ENCODE measurements at regions not wholly inside any gene's neighbourhood (a gene's known extent, or its start where the extent isn't known, plus 50 kb on each side); places are given as distances from the start of the nearest gene placed in this dataset.
"Not testable (repeated sequence)": the region's sequence is repeated elsewhere in the genome, so short reads cannot be mapped to it uniquely, and the experiment has no call there.

DNA sequence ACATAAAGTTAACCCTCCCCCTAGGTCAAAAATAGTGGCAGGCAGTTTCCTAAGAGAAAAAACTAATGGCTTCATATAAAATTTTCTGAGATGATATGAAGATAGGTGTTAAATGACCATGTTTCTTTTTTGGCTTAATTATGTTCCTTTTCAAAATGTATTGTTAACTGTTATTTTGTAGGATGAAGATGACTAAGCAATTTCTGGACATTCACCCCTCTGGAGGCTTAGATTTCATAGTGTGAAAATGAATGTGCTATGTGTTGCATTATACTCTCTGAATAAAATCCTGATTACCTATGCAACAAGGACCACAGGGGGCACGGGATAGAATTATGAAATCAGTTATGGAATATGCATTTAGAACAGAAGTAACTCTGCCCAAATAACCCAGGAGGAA is 233.5 kb downstream of the MRPS30 start:
- DNase-seq (ENCODE audit: low read depth in 2 of 3, low spot score in 1 of 3), result no peak

DNA sequence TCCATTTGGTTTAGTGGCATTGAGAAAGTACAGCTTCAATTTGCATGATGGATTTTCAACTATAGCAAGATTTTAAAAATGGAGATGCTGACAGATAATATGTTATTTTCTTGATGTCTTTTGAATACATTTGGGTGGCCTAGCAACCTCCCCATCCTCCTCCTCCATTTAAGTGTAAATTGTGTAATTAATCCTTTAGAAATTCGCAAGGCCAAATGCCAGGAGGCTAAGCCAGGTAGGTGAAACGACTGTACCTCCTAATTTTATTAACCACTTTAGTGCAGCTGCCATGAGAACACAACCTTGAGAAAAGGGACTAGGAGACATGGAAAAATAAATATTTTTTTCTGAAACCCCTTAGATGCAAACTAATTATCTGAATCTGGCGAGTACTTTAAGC is 248.8 kb downstream of the MRPS30 start:
- DNase-seq (ENCODE audit: low read depth in 2 of 3, low spot score in 1 of 3), result no peak

DNA sequence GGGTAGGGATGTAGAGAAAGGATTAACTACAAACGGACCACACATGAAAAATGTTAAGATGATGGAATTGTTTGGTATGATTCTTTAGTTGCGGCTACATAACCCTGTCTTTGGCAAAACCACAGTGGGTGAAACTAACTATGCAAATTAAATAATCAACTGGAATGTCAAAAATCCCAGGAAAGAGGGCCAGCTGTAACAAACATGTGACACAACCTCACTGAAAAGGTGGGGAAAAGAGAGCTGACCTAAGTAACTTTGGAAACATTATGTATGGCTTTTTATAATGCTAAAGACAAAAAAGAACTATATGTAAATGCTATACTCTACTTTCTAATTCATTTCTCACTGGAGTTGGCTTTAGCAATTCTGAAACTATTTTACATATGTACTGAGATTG is 252.0 kb downstream of the MRPS30 start:
- DNase-seq (ENCODE audit: low read depth in 2 of 3, low spot score in 1 of 3), result no peak

DNA sequence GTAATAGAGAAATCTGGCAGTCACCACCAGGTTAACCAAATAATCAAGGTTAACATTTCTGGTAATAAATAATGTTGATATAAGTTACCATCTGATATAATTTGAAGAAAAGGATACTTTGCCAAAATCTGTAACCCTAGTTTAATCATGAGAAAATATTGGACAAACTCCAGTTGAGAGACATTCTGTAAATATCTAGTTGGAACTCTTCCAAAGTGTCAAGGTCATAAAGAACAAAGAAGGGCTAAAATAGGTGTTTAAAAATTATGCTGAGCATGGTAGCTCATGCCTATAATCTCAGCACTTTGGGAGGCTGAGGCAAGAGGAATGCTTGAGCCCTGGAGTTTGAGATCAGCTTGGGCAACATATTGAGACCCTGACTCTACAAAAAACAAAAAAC is 253.3 kb downstream of the MRPS30 start:
- no peak for DNase-seq (ENCODE audit: low read depth in 2 of 3, low spot score in 1 of 3)

DNA sequence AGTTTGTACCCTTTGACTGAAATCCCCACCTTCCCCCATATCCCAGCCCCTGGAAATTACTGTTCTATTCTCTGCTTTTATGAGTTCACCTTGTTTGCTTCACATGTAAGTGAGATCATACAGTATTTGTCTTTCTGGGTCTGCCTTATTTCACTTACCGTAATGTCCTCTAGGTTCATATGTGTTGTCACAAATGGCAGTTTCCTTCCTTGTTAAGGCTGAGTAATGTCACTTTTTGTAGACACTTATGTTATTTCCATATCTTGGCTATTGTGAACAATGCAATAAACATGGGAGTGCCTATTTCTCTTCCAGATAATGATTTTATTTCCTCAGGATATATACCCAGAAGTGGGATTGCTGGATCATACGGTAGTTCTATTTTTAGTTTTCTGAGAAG is 272.3 kb downstream of the MRPS30 start:
- no peak for DNase-seq (ENCODE audit: low read depth in 2 of 3, low spot score in 1 of 3)

DNA sequence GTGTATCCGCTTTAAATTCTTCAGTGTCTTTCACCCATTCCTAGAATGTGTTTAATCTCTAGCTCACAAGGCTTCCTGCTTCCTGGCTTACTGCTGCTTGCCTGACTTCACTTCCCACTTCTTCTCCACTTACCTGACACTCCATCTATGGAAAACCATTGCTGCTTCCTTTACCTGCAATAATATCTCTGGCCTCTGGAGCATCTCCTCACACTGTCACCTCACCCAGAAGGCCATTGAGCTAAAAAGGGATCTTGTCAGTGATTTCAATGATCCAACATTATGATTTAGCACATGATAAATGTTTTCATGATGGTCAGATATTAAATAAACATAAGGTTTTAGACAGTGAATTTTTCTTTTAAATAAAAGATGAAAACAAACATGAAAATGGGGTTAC is 281.1 kb downstream of the MRPS30 start:
- no peak for DNase-seq (ENCODE audit: low read depth in 2 of 3, low spot score in 1 of 3)

DNA sequence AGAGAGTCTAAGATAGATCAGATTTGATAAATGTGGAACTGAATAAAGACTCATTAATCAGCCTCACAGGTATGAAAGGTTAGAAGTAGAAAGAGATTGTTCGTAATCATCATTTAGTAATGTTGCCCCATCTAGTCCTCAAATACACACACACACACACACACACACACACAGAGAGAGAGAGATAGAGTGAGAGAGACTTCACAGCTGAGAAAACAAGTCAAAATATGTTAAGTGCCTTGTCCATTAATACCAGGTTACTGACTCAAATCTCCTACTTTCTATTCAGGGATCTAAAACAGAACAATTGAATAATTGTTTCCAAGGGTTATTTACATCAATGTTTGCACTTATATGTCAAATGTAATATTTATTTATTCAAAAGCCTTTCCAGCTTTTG is 284.6 kb downstream of the MRPS30 start:
- no peak for DNase-seq (ENCODE audit: low read depth in 2 of 3, low spot score in 1 of 3)

DNA sequence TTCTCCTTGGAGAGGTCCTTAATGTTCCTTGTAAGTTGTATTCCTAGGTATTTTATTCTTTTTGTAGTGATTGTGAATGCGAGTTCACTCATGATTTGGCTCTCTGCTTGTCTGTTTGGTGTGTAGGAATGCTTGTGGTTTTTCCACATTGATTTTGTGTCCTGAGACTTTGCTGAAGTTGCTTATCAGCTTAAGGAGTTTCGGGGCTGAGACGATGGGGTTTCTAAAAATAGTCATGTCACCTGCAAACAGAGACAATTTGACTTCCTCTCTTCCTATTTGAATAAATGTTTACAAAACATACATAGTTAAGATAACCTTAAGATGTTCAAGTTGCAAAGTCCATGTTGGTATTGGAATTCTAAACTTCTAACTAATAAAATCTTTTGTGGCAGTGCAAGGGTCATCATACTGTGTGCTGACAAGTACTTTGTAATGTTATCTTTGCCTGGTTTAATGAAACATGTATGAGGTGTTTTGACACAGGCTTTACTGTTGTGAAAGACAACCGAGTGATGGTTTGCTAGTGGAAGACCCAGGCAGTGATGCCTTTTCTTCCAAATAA is 286.2 kb downstream of the MRPS30 start:
- DNase-seq (ENCODE audit: low read depth in 2 of 3, low spot score in 1 of 3), result no peak

DNA sequence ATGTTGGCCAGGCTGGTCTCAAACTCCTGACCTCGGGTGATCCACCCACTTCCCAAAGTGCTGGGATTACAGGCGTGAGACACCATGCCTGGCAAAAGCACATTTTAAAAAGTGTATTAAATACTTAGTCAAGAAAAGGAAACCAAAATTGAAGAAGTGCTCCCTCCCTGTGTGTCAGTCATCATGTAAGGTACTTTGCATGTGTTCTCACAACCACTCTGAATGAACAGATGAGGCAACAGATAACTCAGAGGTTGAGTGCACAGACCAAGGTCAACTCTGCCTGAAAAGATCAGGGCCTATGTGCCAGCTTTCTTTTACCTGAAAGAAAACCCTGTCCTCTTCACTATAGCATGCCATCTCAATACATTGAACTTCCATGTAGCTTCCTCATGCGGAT is 289.7 kb downstream of the MRPS30 start:
- no peak for DNase-seq (ENCODE audit: low read depth in 2 of 3, low spot score in 1 of 3)

DNA sequence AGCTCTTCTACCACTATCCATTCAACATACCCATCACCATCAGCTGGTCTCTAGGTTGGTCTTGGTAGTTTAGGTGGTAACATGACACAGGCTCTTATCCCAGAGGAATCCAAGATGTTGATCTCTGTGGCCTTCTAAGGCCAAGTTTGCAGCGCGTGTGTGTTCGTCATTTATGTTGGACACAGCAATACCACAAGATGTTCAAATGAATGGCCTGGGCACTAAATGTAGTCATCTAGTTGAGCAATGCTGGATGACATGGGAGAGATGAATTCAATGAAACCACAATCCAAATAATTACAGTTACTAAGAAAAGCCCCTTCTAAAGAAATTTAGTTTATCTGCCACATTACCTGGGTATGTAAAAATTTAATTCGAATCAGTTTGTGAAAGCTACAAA is 292.4 kb downstream of the MRPS30 start:
- no peak for DNase-seq (ENCODE audit: low read depth in 2 of 3, low spot score in 1 of 3)

DNA sequence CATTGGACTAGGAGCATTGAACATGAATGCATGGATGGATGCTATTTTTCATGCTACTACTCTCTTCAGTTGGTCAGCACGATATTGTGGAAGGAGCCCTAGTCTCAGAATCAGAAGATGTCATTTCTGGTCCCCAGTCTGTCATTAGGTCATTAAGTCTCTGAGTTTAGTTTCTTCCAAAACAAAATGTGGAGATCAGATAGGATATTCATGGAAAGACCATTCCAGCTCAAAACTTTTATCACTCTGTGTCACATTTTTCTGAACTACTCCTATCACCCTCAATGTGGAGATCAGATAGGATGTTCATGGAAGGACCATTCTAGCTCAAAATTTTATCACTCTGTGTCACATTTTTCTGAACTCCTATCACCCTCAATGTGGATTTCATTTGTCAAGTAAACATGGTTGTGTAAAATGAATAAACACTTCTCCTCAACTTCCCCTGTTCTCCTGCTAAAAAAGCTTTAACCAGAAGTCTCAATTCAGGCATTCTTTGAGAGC is 296.8 kb downstream of the MRPS30 start:
- no peak for DNase-seq (ENCODE audit: low read depth in 2 of 3, low spot score in 1 of 3)

DNA sequence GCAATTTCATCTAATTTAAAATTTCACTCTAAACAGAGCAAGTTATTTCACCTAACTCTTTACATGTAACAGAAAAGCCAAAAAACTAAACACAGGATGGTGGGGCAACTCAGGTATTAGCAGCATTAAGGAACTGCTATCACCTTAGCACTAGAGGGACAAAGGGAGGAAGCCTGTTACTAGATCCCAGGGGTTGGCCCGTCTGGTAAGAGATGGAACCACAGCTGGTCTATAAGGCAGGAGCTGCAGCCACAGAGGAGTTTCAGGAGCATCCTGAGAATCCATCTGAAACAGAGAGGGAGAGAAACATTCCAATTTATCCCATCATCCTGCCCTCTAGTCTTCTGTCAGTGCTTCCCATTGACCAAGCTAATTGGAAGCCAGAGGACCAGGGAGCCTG is 300.3 kb downstream of the MRPS30 start:
- DNase-seq (ENCODE audit: low read depth in 2 of 3, low spot score in 1 of 3), result no peak

DNA sequence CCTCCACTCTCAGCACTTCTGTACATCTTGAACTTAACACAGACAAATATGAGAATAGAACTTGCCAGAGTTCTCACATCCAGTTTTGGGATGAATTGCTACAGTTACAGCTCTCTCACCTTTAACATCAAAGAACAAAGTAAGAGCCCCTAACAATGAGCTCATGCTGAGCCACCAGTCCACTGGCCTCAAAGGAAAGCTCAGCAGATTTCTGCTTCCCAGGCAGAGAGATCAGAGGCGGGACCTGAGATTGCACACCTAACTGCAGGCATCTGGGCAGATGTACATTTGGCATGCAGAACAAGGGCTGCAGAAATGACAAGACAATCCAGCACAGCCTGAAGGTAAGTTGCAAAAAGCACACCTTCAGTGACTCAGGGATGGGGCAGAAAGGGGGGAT is 300.9 kb downstream of the MRPS30 start:
- DNase-seq (ENCODE audit: low read depth in 2 of 3, low spot score in 1 of 3), result no peak

DNA sequence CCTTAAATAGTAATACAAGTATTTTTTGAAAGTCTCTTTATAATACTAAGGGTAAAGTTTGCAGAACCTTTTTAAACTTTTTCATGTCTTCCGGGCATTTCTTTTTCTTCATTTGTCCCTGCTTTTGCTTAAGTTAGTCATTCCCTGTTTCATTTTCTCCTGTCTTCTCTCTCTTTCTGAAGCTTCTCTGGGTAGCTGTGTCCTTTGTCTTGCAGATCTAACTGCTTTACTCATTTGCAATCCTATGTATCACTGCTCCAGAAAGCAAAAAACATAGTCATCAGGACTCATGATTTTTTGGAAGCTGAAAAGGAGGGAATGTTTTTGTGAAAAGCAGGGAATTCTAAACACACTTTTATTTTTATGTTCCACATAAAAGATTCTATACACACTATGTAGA is 301.7 kb downstream of the MRPS30 start:
- no peak for DNase-seq (ENCODE audit: low read depth in 2 of 3, low spot score in 1 of 3)

DNA sequence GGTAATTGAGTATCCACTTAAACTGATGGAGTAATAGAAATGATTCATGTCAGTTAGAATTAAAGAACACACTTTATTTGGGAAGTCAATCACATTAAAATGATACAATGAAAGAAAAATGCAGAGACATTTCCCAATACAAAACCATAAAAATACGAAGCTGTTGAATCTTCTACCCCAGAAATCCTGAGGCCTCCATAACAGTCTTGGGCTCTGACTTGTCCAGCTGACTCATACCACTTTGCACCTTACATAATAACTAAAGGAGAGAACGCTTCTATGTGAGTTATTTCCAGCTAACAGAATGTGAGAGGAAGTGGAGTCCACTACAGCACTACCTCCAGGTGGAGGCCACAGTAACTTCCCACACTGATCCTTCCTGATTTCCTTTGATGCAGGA is 305.0 kb downstream of the MRPS30 start:
- DNase-seq (ENCODE audit: low read depth in 2 of 3, low spot score in 1 of 3), result no peak

DNA sequence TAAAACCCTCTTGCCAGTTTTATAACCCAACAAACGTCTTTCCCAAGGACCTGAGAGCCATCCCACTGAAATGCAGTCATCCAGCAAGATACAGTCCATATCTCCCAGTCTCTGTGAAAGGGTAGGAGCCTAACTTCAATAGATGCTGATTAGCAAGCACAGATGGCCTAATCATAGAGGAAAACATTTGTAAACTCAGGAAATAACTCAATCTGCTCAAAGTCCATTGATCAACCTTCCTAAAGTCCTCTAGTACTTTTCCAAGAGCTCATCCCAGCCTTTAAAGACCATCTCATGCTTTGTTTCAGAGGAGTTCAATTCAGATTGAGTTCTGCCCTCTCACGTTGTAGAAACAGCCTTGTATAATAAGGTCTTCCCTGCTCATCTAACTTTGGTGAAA is 324.2 kb downstream of the MRPS30 start:
- DNase-seq (ENCODE audit: low read depth in 2 of 3, low spot score in 1 of 3), result no peak

DNA sequence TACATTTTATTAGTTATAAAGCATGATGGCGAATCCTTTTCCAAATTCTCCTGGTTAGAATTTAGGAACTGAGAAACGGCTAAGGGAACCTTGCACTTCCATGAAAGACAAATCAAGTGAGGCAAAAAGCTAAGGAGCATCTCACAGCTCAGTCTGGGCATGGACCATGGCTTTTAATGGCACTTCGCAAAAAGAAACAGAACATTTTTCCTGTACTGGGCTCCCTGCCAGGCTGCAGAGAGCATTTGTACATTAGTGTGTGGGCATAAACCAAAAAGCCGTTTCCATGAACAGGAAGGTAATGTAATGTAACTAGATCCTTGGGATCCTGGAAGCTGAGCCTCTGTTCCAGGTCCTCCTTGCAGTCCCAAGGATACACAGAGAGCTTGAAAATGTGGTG is 354.2 kb downstream of the MRPS30 start:
- no peak for DNase-seq (ENCODE audit: low read depth in 2 of 3, low spot score in 1 of 3)

DNA sequence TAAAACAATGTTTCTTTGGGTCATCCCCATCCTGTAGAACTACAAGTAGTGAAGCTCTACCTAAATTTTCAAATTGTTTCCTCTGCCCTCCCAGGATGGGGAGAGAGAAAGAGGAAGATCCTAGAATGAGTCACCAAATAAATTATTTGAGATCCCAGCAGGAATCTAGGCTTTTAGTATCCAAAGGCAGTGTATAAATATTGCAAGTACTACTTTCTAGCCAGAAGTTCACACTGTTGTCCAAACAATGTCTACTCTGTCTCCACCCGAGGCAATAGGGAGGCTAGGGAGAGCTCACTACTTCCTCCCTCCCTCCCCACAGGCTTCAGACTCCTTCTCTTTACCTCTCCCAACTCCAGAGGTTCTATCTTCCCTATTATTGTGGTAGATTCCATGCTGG is 362.8 kb downstream of the MRPS30 start:
- DNase-seq (ENCODE audit: low read depth in 2 of 3, low spot score in 1 of 3), result no peak

DNA sequence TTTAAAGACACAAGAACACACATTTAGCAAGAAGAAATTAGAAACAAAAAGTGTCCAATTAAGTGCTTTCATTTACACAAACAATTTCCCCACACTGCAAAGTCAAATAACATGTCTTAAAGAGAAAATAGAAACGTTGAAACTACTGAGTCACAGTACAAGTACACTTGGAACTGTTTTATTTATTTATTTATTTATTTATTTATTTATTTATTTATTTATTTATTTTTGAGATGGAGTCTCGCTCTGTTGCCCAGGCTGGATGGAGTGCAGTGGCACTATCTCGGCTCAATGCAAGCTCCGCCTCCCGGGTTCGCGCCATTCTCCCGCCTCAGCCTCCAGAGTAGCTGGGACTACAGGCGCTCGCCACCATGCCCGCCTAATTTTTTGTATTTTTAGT is 363.9 kb downstream of the MRPS30 start:
- DNase-seq (ENCODE audit: low read depth in 2 of 3, low spot score in 1 of 3), result not testable (repeated sequence)

DNA sequence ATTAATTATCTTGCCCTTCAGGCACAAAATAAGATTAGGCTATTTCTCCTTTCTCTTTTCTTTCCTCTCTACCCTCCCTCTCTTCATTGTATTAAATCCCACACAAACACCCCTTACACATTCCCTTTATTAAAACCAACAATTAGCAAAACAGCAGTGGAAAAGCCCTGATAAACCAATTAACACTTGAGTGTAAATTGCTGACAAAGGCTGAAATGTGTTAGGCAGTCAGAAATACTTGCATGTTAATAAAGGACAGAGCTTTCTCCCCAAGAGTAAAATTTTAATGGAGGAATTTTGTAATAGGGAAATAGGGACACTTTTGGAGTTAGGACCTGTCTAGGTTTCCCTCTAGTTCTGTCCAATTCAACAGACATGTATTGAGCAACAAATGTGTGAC is 370.9 kb downstream of the MRPS30 start:
- DNase-seq (ENCODE audit: low read depth in 2 of 3, low spot score in 1 of 3), result no peak

DNA sequence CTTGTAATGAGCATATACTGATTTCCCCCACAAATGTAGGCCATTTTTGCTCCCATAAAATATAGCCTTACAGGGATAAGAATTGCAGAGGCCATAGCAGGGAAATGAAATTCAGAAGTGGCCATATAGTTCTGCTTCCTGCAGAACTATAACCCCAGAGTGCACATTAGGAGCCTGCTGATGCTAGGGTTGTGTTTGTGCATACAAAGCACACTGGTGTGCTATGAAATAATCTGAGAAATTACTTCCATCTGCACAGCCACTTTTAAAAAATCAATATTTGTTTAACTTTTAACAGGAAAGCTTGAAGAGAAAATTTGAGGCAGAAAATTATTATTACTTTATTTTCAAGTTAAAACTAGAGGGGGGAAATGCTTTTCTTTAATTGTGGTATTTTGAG is 380.3 kb downstream of the MRPS30 start:
- no peak for DNase-seq (ENCODE audit: low read depth in 2 of 3, low spot score in 1 of 3)

DNA sequence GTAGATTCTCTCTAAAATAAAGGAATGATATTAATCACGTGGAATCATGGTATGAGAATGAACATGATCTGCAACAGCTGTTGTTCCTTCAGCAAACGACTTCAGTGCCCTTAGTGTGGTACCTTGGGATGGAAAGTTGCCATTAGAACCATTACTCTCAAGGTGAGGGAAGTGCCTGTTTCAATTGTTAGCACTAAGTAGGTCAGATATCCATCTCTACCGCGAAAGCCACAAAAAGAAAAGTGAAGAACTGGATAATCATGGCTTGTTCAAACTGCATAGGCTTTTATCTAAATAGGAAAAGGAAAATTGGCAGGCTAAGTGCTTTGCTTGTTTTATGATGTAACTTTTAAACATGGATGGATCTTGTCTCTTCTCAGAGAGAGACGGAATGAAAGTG is 380.7 kb downstream of the MRPS30 start:
- DNase-seq (ENCODE audit: low read depth in 2 of 3, low spot score in 1 of 3), result no peak

DNA sequence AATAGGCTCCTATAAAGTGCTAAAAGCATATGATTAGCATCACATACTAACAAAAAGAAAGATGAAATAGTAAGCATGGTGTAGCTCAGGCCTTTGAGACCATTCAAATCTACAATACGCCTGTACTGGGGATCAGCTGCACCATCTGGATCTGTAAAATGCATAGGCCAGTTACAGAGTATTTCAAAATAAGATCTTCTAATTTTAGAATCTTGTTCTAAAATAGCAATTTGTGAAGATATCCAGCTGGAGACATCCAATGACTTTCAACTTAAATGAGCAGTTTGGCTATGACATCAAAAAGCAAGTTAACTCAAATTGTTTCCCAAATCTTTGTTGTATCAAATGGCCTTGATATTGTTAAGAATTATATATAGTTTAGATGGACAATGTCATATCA is 386.3 kb downstream of the MRPS30 start:
- no peak for DNase-seq (ENCODE audit: low read depth in 2 of 3, low spot score in 1 of 3)

Data from stimulated activated CD4-positive, alpha-beta T cell treated with anti-CD3 and anti-CD28 coated beads, Interleukin-12 subunit alpha, Interleukin-12 subunit beta, amount 100 ng/mL, for 48 hours (primary cell).